ENCODE measurements at regions not wholly inside any gene's neighbourhood (a gene's known extent, or its start where the extent isn't known, plus 50 kb on each side); places are given as distances from the start of the nearest gene placed in this dataset.

- TF ChIP-seq CTCF (IDR thresholded peaks at IDR 0.05), result no peak
These were observed 462.2 kb downstream of the TSHZ3 start for GRCh38 chr19:30887042-30887441.

- TF ChIP-seq CTCF (IDR thresholded peaks at IDR 0.05), result no peak
These were observed 463.0 kb downstream of the TSHZ3 start for GRCh38 chr19:30886222-30886621.

GRCh38 chr19:30884146-30884812 is 465.0 kb downstream of the TSHZ3 start:
- TF ChIP-seq CTCF (IDR thresholded peaks at IDR 0.05), result no peak

- no peak for TF ChIP-seq CTCF (IDR thresholded peaks at IDR 0.05)
These were observed 466.2 kb downstream of the TSHZ3 start for GRCh38 chr19:30883071-30883470.

- no peak for TF ChIP-seq CTCF (IDR thresholded peaks at IDR 0.05)
These were observed 466.7 kb downstream of the TSHZ3 start for GRCh38 chr19:30882411-30883005.

GRCh38 chr19:30881930-30882329 is 467.3 kb downstream of the TSHZ3 start:
- no peak for TF ChIP-seq CTCF (IDR thresholded peaks at IDR 0.05)

GRCh38 chr19:30881281-30881680 is 468.0 kb downstream of the TSHZ3 start:
- no peak for TF ChIP-seq CTCF (IDR thresholded peaks at IDR 0.05)
